GM19452 (cell line): ENCODE measurements at regions not wholly inside any gene's neighbourhood (a gene's known extent, or its start where the extent isn't known, plus 50 kb on each side); places are given as distances from the start of the nearest gene placed in this dataset.

Experiments used
- ATAC-seq: cut with Tn5 transposase; IDR thresholded peaks from one replicate; pipeline ENCODE4 v1.9.1; 2021; ENCODE audit not compliant: unreplicated experiment

- ATAC-seq, result no peak
These were observed 162.3 kb downstream of the KATNIP start for GRCh38 chr16:27712251-27712711.

GRCh38 chr16:27717726-27718125 is 167.8 kb downstream of the KATNIP start:
- ATAC-seq, result no peak

- no peak for ATAC-seq
These were observed 168.5 kb downstream of the KATNIP start for GRCh38 chr16:27718201-27719105.

GRCh38 chr16:27719106-27719445 is 169.1 kb downstream of the KATNIP start:
- no peak for ATAC-seq

- no peak for ATAC-seq
These were observed 171.0 kb downstream of the KATNIP start for GRCh38 chr16:27720731-27721530.

GRCh38 chr16:27721531-27722181 is 171.7 kb downstream of the KATNIP start:
- ATAC-seq, result no peak

- no peak for ATAC-seq
These were observed 172.3 kb downstream of the KATNIP start for GRCh38 chr16:27722207-27722606.

GRCh38 chr16:27722892-27723450 is 173.0 kb downstream of the KATNIP start:
- ATAC-seq, result no peak

GRCh38 chr16:27723711-27724481 is 174.0 kb downstream of the KATNIP start:
- no peak for ATAC-seq

- no peak for ATAC-seq
These were observed 174.7 kb downstream of the KATNIP start for GRCh38 chr16:27724482-27725235.

GRCh38 chr16:27725236-27726000 is 175.5 kb downstream of the KATNIP start:
- ATAC-seq, result no peak

GRCh38 chr16:27726621-27727261 is 176.8 kb downstream of the KATNIP start:
- no peak for ATAC-seq

- ATAC-seq, result no peak
These were observed 178.0 kb downstream of the KATNIP start for GRCh38 chr16:27727941-27728340.

- no peak for ATAC-seq
These were observed 178.7 kb downstream of the KATNIP start for GRCh38 chr16:27728691-27729090.

GRCh38 chr16:27729516-27730304 is 179.8 kb downstream of the KATNIP start:
- ATAC-seq, result no peak

GRCh38 chr16:27730661-27731210 is 180.8 kb downstream of the KATNIP start:
- no peak for ATAC-seq

GRCh38 chr16:27735031-27735430 is 185.1 kb downstream of the KATNIP start:
- no peak for ATAC-seq
